ENCODE measurements at regions not wholly inside any gene's neighbourhood (a gene's known extent, or its start where the extent isn't known, plus 50 kb on each side); places are given as distances from the start of the nearest gene placed in this dataset.
"Not testable (repeated sequence)": the region's sequence is repeated elsewhere in the genome, so short reads cannot be mapped to it uniquely, and the experiment has no call there.

DNA sequence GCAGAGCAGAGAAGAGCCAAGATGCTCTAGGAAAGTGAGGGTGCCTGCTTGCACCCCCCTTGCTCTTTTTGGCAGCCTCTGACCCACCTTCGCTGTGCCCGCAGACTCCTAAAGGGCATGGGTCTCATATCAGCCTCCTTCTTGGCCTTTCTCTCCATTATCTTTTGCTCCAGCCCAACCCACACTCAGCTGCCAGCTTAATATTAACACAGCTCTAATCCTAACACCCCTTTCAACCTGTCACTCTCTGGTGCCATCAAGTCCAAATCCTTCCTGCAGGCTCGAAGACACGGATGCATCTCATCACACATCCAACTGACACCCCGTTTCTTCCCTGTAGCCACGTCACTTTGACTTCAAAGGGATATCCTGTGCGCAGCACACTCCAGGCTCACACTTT lies 171.6 kb upstream of the AUTS2 start:
- intact Hi-C loops (cut with DNase I): no loop called here

DNA sequence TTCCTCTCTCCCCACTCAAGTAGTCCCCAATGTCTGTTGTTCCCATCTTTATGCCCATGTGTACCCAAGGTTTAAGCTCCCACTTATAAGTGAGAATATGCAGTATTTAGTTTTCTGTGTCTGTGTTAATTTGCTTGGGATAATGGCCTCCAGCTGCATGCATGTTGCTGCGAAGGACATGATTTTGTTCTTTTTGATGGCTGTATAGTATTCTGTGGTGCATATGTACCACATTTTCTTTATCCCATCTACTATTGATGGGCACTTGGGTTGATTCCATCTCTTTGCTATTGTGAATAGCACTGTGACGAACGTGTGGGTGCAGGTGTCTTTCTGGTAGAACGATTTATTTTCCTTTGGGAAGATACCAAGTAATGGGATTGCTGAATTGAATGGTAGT lies 170.2 kb upstream of the AUTS2 start:
- no peak overlapping the region for H3K9ac ChIP-seq (ENCODE audit: low read depth in 2 of 2, low read length in 2 of 2)
- no peaks in the 10 kb centered on the region for H3K9me3 ChIP-seq
- H3K36me3 ChIP-seq: no peaks in the 10 kb centered on the region
- no peak overlapping the region for H3K27ac ChIP-seq
- TF ChIP-seq, protein P1, sequence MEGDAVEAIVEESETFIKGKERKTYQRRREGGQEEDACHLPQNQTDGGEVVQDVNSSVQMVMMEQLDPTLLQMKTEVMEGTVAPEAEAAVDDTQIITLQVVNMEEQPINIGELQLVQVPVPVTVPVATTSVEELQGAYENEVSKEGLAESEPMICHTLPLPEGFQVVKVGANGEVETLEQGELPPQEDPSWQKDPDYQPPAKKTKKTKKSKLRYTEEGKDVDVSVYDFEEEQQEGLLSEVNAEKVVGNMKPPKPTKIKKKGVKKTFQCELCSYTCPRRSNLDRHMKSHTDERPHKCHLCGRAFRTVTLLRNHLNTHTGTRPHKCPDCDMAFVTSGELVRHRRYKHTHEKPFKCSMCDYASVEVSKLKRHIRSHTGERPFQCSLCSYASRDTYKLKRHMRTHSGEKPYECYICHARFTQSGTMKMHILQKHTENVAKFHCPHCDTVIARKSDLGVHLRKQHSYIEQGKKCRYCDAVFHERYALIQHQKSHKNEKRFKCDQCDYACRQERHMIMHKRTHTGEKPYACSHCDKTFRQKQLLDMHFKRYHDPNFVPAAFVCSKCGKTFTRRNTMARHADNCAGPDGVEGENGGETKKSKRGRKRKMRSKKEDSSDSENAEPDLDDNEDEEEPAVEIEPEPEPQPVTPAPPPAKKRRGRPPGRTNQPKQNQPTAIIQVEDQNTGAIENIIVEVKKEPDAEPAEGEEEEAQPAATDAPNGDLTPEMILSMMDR (IDR thresholded peaks at IDR 0.05): no peak
- intact Hi-C loops (cut with DNase I): no loop called here
- no peaks in the 10 kb centered on the region for H3K27me3 ChIP-seq
- no peak for DNase-seq
- no peak overlapping the region for H3K4me3 ChIP-seq
- H3K4me1 ChIP-seq: no peaks in the 10 kb centered on the region

More for the DNA sequence above, 171.6 kb upstream of the AUTS2 start:
- Histone ChIP-seq H3K27ac (no peak overlapping the region), H3K9ac (ENCODE audit: low read depth in 2 of 2, low read length in 2 of 2) (no peak overlapping the region), H3K4me1 (no peaks in the 10 kb centered on the region), H3K27me3 (no peaks in the 10 kb centered on the region), H3K9me3 (no peaks in the 10 kb centered on the region), H3K4me3 (no peak overlapping the region), H3K36me3 (no peaks in the 10 kb centered on the region)
- no peak for DNase-seq
- TF ChIP-seq, protein P1 (IDR thresholded peaks at IDR 0.05): no peak

DNA sequence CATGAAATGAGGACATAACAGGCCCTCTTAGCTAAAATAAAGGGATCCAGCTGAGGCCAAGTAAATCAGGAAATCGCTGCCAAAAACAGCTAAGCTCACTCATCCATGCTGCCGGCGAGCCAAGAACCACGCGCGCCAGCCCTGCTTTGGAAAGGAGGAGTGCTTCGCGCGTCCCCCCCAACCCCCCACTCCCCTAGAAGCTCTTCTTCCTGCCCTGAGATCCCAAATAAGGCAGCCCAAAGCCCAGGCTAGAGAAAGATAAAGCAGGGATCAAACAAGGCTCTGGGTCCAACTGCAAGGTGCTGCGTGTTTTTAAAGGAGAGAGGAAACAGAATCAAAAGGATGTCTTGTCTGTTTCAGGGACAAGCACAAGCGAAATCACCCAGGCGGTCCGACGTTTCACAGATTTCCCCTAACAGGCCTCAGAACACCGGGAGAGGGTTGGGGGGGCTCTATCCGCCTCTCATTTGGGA lies 168.3 kb upstream of the AUTS2 start:
- H3K27me3 ChIP-seq: no peaks in the 10 kb centered on the region
- H3K9me3 ChIP-seq: no peaks in the 10 kb centered on the region
- H3K4me3 ChIP-seq: no peak overlapping the region
- H3K36me3 ChIP-seq: no peaks in the 10 kb centered on the region
- no peak overlapping the region for H3K9ac ChIP-seq (ENCODE audit: low read depth in 2 of 2, low read length in 2 of 2)
- DNase-seq: peak; percentile 38
- intact Hi-C loops (cut with DNase I): no loop called here
- H3K27ac ChIP-seq: no peak overlapping the region
- no peaks in the 10 kb centered on the region for H3K4me1 ChIP-seq
- TF ChIP-seq, protein P1 (IDR thresholded peaks at IDR 0.05): no peak

DNA sequence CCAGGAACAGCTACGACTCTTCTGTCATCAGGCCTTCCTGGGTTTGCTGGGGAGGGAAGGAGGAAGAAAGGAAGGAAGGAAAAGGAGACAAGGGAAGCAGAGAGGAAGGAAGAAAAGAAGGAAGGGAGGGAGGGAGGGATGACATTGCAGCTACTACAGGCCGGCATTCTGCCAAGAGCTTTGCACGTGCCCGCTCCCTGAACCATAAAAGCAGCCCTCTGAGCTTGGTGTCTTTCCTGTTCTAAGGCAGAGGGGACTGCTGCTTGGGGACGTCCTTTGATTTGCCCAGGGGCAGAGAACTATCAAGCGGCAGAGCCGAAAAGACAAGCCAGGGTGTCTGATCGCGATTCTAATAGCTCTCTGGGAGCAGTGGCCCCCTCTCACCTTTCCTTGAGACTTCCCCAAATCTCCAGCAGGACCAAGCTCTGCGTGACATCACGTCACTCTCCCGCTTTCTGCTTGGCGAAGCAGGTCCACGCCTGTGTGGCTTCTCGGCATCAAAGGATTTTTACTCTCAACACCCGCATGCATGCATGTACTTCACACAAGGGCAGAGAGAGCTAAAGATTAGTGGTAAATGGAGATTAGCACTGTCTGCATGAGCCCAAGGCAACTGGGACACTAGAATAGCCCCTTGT lies 167.8 kb upstream of the AUTS2 start:
- DNase-seq: peak; percentile 18
- intact Hi-C loops (cut with DNase I): no loop called here
- TF ChIP-seq, protein P1 (IDR thresholded peaks at IDR 0.05): no peak
- Histone ChIP-seq H3K4me3 (no peak overlapping the region), H3K9me3 (no peaks in the 10 kb centered on the region), H3K9ac (ENCODE audit: low read depth in 2 of 2, low read length in 2 of 2) (no peak overlapping the region), H3K36me3 (no peaks in the 10 kb centered on the region), H3K27ac (no peak overlapping the region), H3K27me3 (no peaks in the 10 kb centered on the region), H3K4me1 (no peaks in the 10 kb centered on the region)

DNA sequence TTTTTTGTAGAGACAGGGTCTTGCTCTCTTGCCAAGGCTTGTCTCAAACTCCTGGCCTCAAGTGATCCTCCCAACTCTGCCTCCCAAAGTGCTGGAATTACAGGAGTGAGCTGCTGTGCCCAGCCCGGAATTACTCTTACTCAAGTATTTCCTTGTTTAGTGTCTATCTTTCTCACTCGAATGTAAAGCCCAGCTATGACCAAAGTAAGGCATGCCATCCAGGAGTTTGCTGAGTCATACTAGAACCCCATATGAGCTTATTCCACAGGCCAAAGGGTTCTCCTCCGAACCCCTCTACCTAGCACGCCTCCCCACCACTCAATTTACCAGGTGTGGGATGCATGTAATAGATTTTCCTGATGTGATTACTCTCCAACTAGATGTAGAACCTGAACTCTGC lies 166.6 kb upstream of the AUTS2 start:
- H3K9ac ChIP-seq (ENCODE audit: low read depth in 2 of 2, low read length in 2 of 2): no peak overlapping the region
- H3K27me3 ChIP-seq: no peaks in the 10 kb centered on the region
- intact Hi-C loops (cut with DNase I): no loop called here
- H3K36me3 ChIP-seq: no peaks in the 10 kb centered on the region
- no peak overlapping the region for H3K27ac ChIP-seq
- H3K9me3 ChIP-seq: no peaks in the 10 kb centered on the region
- H3K4me1 ChIP-seq: no peaks in the 10 kb centered on the region
- TF ChIP-seq, protein P1 (IDR thresholded peaks at IDR 0.05): no peak
- no peak overlapping the region for H3K4me3 ChIP-seq
- no peak for DNase-seq

DNA sequence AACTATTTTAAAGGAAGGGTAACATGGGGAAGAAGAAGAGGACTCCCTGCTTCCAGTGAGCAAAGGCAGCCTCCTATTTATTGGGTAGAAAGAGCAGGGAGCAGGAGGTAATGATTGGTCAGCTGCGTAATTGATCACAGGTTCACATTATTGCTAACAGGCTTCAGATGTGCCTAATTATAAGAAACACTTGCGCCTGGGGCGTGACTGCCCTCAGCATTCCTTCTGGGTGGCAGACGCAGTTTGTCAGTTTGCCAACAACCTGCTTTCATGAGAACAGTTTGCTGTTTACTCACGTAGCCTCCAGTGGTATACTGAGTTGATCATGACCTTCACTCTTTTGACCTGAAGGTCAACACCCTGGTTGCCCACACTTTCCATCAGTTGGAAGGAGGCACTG lies 166.0 kb upstream of the AUTS2 start:
- H3K4me1 ChIP-seq; H3K4me3 ChIP-seq; H3K9me3 ChIP-seq; DNase-seq; H3K36me3 ChIP-seq; H3K27ac ChIP-seq; H3K9ac ChIP-seq (ENCODE audit: low read depth in 2 of 2, low read length in 2 of 2); H3K27me3 ChIP-seq; intact Hi-C loops (cut with DNase I): not testable (repeated sequence)

Data from colonic mucosa (tissue), 4 donors.